ENCODE measurements at regions not wholly inside any gene's neighbourhood (a gene's known extent, or its start where the extent isn't known, plus 50 kb on each side); places are given as distances from the start of the nearest gene placed in this dataset.

- Histone ChIP-seq H3K27me3 (no peaks in the 10 kb centered on the region), H3K4me3 (no peak overlapping the region), H3K36me3 (peaks cover 15% of the 10 kb centered on the region), H3K9me3 (peaks cover 11% of the 10 kb centered on the region)
- DNase-seq = no peak
These were observed 1094.5 kb upstream of the CDH6 start for GRCh38 chr5:30098940-30099339.

GRCh38 chr5:30092548-30092947, 1100.9 kb upstream of the CDH6 start:
- Histone ChIP-seq H3K9me3 (peaks cover 11% of the 10 kb centered on the region), H3K4me3 (no peak overlapping the region), H3K27me3 (no peaks in the 10 kb centered on the region), H3K36me3 (peaks cover 12% of the 10 kb centered on the region)
- DNase-seq = no peak

- no peaks in the 10 kb centered on the region for H3K27me3 ChIP-seq
- no peak overlapping the region for H3K4me3 ChIP-seq
- DNase-seq = no peak
- no peaks in the 10 kb centered on the region for H3K36me3 ChIP-seq
- H3K9me3 ChIP-seq = peaks cover 13% of the 10 kb centered on the region
These were observed 1123.8 kb upstream of the CDH6 start for GRCh38 chr5:30069441-30070263.

GRCh38 chr5:30063503-30063902, 1130.0 kb upstream of the CDH6 start:
- H3K36me3 ChIP-seq = no peaks in the 10 kb centered on the region
- no peaks in the 10 kb centered on the region for H3K9me3 ChIP-seq
- no peaks in the 10 kb centered on the region for H3K27me3 ChIP-seq
- no peak overlapping the region for H3K4me3 ChIP-seq
- no peak for DNase-seq

GRCh38 chr5:30051976-30052375, 1141.5 kb upstream of the CDH6 start:
- DNase-seq = no peak
- Histone ChIP-seq H3K36me3 (no peaks in the 10 kb centered on the region), H3K9me3 (peaks cover 6% of the 10 kb centered on the region; the same call in 1 of the 2 replicates), H3K27me3 (no peaks in the 10 kb centered on the region), H3K4me3 (no peak overlapping the region)

- Histone ChIP-seq H3K36me3 (no peaks in the 10 kb centered on the region), H3K9me3 (peaks cover 2% of the 10 kb centered on the region; the same call in 1 of the 2 replicates), H3K4me3 (no peak overlapping the region), H3K27me3 (no peaks in the 10 kb centered on the region)
- no peak for DNase-seq
These were observed 1143.2 kb upstream of the CDH6 start for GRCh38 chr5:30050056-30050815.

- H3K36me3 ChIP-seq = no peaks in the 10 kb centered on the region
- DNase-seq = no peak
- H3K9me3 ChIP-seq = no peaks in the 10 kb centered on the region
- no peaks in the 10 kb centered on the region for H3K27me3 ChIP-seq
- H3K4me3 ChIP-seq = no peak overlapping the region
These were observed 1150.8 kb upstream of the CDH6 start for GRCh38 chr5:30042677-30043076.

GRCh38 chr5:30041831-30042385, 1151.6 kb upstream of the CDH6 start:
- Histone ChIP-seq H3K4me3 (no peak overlapping the region), H3K9me3 (no peaks in the 10 kb centered on the region)
- no peak for DNase-seq

GRCh38 chr5:30041291-30041690, 1152.2 kb upstream of the CDH6 start:
- DNase-seq = no peak
- Histone ChIP-seq H3K9me3 (no peaks in the 10 kb centered on the region), H3K36me3 (no peaks in the 10 kb centered on the region), H3K27me3 (no peaks in the 10 kb centered on the region), H3K4me3 (no peak overlapping the region)

More at GRCh38 chr5:30041831-30042385, 1151.6 kb upstream of the CDH6 start:
- Histone ChIP-seq H3K27me3 (no peaks in the 10 kb centered on the region), H3K36me3 (no peaks in the 10 kb centered on the region)

- Histone ChIP-seq H3K4me3 (no peak overlapping the region), H3K9me3 (no peaks in the 10 kb centered on the region), H3K27me3 (no peaks in the 10 kb centered on the region), H3K36me3 (no peaks in the 10 kb centered on the region)
- peak; percentile 66 for DNase-seq
These were observed 1152.9 kb upstream of the CDH6 start for GRCh38 chr5:30040488-30041118.

GRCh38 chr5:30039379-30039778, 1154.1 kb upstream of the CDH6 start:
- no peaks in the 10 kb centered on the region for H3K36me3 ChIP-seq
- H3K27me3 ChIP-seq = no peaks in the 10 kb centered on the region
- H3K4me3 ChIP-seq = no peak overlapping the region
- DNase-seq = no peak
- H3K9me3 ChIP-seq = no peaks in the 10 kb centered on the region

- H3K36me3 ChIP-seq = no peaks in the 10 kb centered on the region
- H3K4me3 ChIP-seq = no peak overlapping the region
- no peak for DNase-seq
- no peaks in the 10 kb centered on the region for H3K9me3 ChIP-seq
- H3K27me3 ChIP-seq = no peaks in the 10 kb centered on the region
These were observed 1158.6 kb upstream of the CDH6 start for GRCh38 chr5:30034870-30035269.

GRCh38 chr5:30030101-30030500, 1163.4 kb upstream of the CDH6 start:
- H3K36me3 ChIP-seq = no peaks in the 10 kb centered on the region
- no peak overlapping the region for H3K4me3 ChIP-seq
- no peaks in the 10 kb centered on the region for H3K27me3 ChIP-seq
- peaks cover 3% of the 10 kb centered on the region; the same call in 1 of the 2 replicates for H3K9me3 ChIP-seq
- no peak for DNase-seq

GRCh38 chr5:30001826-30002225, 1191.7 kb upstream of the CDH6 start:
- no peak overlapping the region for H3K4me3 ChIP-seq
- H3K9me3 ChIP-seq = peaks cover 5% of the 10 kb centered on the region; the same call in 1 of the 2 replicates
- no peaks in the 10 kb centered on the region for H3K36me3 ChIP-seq
- no peak for DNase-seq
- H3K27me3 ChIP-seq = no peaks in the 10 kb centered on the region

GRCh38 chr5:30000231-30000630, 1193.3 kb upstream of the CDH6 start:
- no peaks in the 10 kb centered on the region for H3K27me3 ChIP-seq
- H3K4me3 ChIP-seq = no peak overlapping the region
- no peak for DNase-seq
- H3K9me3 ChIP-seq = peaks cover 5% of the 10 kb centered on the region; the same call in 1 of the 2 replicates
- no peaks in the 10 kb centered on the region for H3K36me3 ChIP-seq

GRCh38 chr5:29995154-29995553, 1198.3 kb upstream of the CDH6 start:
- Histone ChIP-seq H3K27me3 (no peaks in the 10 kb centered on the region), H3K36me3 (no peaks in the 10 kb centered on the region), H3K4me3 (no peak overlapping the region), H3K9me3 (peaks cover under 1% of the 10 kb centered on the region; the same call in 1 of the 2 replicates)
- no peak for DNase-seq

GRCh38 chr5:29994519-29994918, 1199.0 kb upstream of the CDH6 start:
- peaks cover 2% of the 10 kb centered on the region; the same call in 1 of the 2 replicates for H3K9me3 ChIP-seq
- H3K36me3 ChIP-seq = no peaks in the 10 kb centered on the region
- no peak for DNase-seq
- H3K4me3 ChIP-seq = no peak overlapping the region
- H3K27me3 ChIP-seq = no peaks in the 10 kb centered on the region

Data from MG63 (cell line).